ENCODE measurements at regions not wholly inside any gene's neighbourhood (a gene's known extent, or its start where the extent isn't known, plus 50 kb on each side); places are given as distances from the start of the nearest gene placed in this dataset.
"Not testable (repeated sequence)": the region's sequence is repeated elsewhere in the genome, so short reads cannot be mapped to it uniquely, and the experiment has no call there.

DNA sequence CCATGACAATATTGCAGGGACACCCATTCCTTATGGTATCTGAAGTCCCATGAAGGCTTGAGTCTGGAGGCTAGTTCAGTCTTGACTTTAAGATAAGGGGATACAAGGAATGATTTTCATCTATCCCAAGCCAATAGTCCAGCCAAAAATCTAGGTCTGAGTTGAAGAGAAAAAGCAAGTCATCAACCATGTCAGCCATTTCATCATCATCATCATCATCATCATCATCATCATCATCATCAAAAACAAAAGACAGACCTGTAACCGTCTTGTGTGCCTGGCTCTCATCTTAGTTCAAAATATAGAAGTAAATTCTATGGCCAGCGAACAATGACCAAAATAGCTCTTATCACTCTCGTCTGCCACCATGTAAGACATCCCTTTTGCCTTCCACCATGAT, 59.5 kb upstream of the FAM90A26 start:
- DNase-seq (ENCODE audit: low read depth in 2 of 2) = not testable (repeated sequence)

DNA sequence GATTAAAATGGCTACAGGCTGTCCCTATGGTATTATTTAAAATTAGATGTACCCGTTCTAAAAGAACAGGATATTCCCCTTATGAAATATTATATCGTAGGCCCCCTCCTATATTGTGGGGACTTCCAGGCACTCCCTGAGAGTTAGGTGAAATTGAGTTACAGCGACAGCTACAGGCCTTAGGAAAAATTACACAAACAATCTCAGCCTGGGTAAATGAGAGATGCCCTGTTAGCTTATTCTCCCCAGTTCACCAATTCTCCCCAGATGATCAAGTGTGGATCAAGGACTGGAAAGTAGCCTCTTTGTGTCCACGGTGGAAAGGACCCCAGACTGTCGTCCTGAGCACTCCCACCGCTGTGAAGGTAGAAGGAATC, 67.1 kb upstream of the FAM90A26 start:
- DNase-seq (ENCODE audit: low read depth in 2 of 2) = not testable (repeated sequence)

DNA sequence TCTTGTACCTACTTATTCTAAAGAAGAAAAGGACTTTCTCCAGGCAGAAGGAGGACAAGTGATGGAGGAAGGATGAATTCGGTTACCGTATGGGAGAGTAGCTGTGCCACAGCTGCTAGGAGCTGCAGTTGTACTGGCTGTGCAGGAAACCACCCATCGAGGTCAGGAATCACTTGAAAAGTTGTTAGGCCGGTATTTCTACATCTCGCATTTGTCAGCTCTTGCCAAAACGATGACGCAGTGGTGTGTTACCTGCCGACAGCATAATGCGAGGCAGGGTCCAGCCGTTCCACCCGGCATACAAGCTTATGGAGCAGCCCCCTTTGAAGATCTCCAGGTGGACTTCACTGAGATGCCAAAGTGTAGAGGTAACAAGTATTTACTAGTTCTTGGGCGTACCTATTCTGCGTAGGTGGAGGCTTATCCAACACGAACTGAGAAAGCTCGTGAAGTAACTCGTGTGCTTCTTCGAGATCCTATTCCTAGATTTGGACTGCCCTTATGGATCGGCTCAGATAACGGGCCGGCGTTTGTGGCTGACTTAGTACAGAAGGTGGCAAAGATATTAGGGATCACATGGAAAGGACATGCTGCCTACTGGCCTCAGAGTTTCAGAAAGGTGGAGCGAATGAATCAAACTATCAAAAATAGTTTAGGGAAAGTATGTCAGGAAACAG, 67.6 kb upstream of the FAM90A26 start:
- DNase-seq (ENCODE audit: low read depth in 2 of 2) = not testable (repeated sequence)

DNA sequence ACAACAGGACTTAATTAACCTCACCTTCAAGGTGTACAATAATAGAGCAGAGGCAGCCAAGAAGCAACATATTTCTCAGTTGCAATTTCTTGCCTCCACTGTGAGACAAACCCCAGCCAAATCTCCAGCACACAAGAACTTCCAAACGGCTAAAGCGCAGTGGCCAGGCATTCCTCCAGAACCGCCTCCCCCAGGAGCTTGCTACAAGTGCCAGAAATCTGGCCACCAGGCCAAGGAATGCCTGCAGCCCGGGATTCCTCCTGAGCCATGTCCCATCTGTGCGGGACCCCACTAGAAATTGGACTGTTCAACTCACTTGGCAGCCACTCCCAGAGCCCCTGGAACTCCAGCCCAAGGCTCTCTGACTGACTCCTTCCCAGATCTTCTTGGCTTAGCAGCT, 73.9 kb upstream of the FAM90A26 start:
- not testable (repeated sequence) for DNase-seq (ENCODE audit: low read depth in 2 of 2)

DNA sequence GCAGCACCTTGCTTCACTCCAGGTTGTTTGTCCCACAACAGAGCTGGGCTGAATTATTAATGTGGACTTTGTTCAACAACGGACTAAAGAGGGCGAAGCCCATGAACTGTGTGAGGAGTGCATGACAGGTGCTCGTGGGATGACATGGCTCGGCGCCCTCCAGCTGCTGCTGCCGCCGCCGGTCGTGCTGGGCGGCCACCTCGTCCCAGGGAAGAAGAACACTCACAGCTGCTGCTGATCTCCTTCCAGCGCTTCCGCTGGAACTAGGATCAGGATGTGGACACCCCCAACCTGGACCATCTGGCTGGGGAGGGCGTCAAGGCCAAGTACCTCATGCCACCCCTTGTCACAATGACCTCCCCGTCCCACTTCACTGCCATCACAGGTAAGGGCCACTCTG, 91.4 kb upstream of the FAM90A26 start:
- not testable (repeated sequence) for DNase-seq (ENCODE audit: low read depth in 2 of 2)

DNA sequence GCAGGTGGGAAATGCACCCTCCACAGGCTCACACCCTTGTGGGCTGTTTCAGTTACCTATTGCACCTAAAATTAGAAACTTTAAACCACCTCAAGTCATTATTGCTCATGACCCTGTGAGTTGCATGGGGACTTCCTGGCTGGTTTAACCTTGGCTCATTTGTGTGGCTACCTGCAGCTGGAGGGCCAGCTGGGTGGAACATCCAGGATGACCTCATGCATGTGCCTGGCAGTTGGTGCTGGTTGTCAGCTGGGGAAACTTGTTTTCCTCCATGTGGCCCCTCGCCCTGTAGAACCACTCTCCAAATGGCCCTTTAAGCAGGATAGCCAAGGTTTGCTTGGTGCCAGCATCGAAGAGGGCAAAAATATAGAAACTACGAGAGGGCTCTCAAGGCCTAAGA, 93.2 kb upstream of the FAM90A26 start:
- not testable (repeated sequence) for DNase-seq (ENCODE audit: low read depth in 2 of 2)

DNA sequence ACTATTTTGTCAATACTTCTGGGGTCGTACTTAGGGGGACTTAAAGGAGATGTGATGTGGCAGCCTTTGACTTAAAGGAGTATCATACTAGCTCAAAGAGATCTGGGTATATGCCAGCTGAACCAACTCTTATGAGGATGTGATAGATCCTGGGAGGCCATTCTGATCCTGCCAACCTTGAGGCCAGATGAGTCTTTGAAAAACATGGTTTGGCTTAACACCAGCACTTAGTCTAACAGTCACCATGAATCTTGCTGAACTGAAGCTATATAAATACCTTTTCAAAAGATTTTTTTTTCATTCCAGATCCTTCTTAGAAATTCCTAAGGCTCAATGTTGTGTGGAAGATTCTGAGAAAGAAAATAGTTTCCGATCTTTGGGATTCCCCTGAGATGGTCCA, 93.7 kb upstream of the FAM90A26 start:
- DNase-seq (ENCODE audit: low read depth in 2 of 2) = not testable (repeated sequence)

DNA sequence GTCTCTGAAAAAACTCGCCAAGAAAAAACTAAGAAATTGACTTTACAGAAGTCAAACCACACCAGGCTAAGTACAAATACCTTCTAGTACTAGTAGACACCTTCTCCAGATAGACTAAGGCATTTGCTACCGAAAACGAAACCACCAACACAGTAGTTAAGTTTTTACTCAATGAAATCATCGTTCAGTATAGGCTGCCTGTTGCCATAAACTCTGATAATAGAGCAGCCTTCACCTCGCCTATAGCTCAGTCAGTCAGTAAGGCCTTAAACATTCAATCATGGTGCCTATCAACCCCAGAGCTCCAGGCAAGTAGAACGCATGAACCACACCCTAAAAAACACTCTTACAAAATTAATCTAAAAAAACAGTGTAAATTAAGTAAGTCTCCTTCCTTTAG, 96.8 kb upstream of the FAM90A26 start:
- DNase-seq (ENCODE audit: low read depth in 2 of 2) = not testable (repeated sequence)

DNA sequence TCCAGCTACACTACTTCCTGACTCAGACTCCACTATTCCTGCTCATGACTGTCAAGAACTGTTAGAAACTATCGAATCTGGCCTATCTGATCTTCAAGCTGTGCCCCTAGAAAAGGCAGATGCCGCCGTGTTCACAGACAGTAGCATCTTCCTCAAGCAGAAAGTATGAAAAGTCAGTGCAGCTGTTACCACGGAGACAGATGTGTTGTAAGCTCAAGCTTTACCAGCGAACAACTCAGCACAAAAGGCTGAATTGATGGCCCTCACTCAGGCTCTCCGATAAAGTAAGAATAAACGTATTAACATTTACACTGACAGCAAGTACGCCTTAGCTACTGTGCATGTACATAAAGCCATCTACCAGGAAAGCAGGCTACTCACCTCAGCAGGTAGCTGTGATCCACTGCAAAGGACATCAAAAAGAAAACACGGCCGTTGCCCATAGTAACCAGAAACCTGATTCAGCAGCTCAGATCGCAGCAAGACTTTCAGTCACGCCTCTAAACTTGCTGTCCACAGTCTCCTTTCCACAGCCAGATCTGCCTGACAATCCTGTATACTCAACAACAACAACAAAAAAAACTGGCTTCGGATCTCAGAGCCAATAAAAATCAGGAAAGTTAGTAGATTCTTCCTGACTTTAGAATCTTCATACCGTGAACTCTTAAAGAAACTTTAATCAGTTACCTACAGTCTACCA, 97.5 kb upstream of the FAM90A26 start:
- not testable (repeated sequence) for DNase-seq (ENCODE audit: low read depth in 2 of 2)

DNA sequence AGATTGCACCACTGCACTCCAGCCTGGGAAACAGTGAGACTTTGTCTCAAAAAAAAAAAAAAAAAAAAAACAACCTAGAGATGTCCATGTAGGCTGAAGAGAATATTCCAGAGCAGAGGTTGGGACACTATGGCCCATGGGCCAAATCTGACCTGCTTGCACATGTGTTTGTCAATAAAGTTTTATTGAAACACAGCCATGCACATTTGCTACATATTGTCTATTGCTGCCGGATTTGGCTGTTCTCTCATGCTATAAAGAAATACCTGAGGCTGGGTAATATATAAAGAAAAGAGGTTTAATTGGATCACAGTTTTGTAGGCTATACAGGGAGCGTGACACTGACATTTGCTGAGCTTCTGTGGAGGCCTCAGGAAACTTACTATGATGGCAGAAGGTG, 102.3 kb upstream of the FAM90A26 start:
- DNase-seq (ENCODE audit: low read depth in 2 of 2) = not testable (repeated sequence)

DNA sequence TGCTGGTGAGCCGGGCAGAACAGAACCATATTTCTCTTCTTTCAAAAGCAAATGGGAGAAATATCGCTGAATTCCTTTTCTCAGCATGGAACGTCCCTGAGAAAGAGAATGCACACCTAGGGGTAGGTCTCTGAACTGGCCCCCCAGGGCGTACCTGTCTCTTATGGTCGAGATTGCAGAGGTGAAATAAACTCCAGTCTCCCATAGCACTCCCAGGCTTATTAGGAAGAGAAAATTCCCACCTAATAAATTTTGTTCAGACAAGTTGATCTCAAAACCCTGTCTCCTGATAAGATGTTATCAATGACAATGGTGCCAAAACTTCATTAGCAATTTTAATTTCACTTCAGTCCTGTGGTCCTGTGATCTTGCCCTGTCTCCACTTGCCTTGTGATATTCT, 106.6 kb upstream of the FAM90A26 start:
- not testable (repeated sequence) for DNase-seq (ENCODE audit: low read depth in 2 of 2)

DNA sequence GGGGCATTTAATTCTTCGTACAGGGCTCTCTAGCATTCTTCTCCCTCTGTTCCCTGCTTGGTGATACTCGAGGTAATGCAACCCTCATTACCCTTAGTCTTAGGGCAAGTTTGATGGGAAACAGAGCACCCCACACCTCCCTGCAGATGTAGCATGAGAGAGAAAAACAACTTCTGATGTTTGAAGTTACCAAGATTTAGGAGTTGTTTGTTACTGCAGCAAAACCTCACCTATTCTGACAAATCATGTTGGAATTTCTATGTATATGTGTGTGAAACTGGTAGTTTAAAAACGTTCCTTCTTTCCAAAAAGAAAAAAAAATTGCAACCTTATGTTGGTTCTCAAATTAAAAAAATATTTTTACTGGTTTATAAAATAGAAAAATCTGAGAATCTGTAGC, 145.3 kb upstream of the FAM90A26 start:
- DNase-seq (ENCODE audit: low read depth in 2 of 2) = not testable (repeated sequence)

DNA sequence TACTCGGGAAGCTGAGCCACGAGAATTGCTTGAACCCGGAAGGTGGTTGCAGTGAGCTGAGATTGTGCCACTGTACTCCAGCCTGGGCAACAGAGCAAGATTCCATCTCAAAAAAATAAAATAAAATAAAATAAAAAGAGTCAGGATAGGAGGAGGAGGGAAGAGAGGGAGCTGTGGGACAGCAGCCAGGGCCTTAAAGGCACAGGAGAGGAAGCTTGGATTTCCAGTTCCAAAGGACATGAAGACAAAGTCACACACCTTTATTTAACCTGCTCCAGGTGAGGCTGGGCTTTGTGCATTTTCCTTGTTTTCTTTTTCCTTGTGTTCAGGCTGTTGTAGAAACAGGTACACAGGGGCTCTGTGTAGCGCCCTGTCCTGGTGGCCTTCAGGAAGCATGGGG, 138.2 kb upstream of the HMX1 start:
- not testable (repeated sequence) for DNase-seq (ENCODE audit: low read depth in 2 of 2)

DNA sequence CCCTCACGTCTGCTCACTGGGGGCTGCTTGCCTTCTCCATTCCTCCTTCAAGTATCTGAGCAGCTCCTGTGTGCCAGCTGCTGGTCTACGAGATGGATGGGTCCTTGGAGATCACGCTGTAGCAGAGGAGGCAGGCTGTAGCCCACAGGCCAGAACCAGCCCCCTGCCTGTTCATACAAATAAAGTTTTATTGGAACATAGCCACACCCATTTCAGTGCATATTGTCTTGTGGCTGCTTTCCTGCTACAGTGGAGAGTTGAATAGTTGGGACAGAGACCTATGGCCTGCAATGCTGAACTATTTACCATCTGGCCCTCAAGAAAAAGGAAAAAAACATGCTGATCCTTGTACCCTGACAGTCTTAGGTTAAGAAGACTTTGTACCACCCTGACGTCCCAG, 136.8 kb upstream of the HMX1 start:
- not testable (repeated sequence) for DNase-seq (ENCODE audit: low read depth in 2 of 2)

DNA sequence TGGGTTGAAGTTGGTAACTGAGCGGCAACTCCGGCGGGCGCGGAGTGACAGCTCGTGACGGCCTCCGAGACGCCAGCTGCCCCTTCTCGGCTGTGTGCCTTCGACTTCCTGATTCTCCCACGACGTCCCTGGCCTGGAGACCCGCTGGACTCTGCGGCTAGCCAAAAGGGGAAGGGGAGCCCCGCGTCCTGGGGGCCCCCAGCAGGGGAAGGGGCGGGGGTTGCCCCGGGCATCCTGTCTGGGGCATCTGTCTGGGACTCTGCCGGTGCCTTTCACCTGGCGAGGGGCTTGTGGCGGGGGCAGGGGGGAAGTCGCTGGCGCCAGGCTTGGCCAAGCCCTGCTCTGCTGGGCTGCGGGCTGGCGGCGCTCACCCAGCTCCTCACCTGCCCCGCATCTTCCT, 129.5 kb upstream of the HMX1 start:
- not testable (repeated sequence) for DNase-seq (ENCODE audit: low read depth in 2 of 2)

DNA sequence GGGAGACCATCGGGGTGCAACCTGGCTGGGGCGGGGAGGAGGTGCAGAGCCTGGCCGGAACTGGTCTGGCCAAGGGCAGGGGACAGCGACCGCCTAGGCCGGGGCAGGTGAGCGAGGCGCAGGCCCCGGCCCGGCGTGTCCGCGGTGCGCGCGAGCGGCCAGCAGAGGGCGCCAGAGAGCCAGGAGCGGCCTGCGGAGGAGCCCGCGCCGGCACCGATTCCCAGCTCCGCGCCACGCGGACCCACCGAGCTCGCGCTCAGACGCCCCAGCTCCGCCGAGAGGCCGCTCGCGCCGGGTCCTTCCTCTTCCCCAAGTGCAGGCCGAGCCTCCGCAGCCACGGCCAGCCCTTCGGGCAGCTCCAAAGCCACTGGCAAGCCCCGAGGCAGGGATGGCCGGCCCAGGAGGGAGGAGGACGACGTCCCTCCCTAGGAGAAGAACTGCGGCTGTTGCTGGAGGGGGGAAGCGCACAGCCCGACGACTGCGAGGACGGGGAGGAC, 128.9 kb upstream of the HMX1 start:
- DNase-seq (ENCODE audit: low read depth in 2 of 2) = peak; percentile 22 to 45

DNA sequence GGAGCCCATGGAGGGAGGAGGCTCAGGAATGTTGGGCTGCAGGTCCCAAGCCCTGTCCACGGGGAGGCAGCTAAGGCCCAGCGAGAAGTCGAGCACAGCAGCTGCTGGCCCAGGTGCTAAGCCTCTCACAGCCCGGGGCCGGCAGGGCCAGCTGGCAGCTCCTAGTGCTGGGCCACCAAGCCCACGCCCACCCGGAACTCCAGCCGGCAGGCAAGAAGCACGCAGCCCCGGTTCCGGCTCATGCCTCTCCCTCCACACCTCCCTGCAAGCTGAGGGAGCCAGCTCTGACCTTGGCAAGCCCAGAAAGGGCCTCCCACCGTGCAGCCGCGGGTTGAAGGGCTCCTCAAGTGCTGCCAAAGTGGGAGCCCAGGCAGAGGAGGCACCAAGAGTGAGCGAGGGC, 121.3 kb upstream of the HMX1 start:
- not testable (repeated sequence) for DNase-seq (ENCODE audit: low read depth in 2 of 2)

DNA sequence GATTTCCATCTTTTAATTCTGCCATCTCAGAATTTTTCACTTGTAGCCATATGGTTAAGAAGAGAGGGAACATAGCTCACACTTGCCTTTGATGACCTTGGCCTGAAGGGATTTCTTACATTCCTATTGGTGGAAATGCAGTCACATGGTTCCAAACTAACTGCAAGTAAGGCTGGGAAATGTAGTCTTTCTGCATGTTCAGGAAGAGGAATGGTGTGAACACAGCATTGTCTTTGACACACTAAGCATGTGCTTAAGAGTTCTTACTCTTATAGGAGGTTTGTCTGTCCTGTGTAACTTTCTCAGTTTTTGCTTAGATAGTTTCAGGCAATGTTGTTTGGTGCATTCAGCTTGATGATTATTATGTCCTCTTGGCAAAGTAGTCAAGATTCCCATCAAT, 119.8 kb upstream of the HMX1 start:
- DNase-seq (ENCODE audit: low read depth in 2 of 2) = not testable (repeated sequence)

DNA sequence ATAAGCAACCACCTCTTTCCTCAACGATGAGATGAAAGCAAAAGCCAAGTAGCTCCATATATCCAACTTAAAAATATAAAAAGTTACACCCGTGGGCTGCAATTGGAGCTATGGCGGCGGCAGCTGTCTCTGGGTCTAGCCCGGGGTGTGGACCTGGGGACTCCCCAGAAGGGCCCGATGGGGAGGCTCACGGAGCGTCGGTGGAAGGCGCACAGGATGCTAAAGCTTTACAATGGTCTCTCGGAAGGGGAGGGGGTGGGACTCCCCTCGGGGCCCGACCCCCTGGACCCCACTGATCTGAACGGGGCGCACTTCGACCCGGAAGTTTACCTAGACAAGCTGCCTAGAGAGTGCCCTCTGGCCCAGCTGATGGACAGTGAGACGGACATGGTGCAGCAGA, 118.7 kb upstream of the HMX1 start:
- not testable (repeated sequence) for DNase-seq (ENCODE audit: low read depth in 2 of 2)

DNA sequence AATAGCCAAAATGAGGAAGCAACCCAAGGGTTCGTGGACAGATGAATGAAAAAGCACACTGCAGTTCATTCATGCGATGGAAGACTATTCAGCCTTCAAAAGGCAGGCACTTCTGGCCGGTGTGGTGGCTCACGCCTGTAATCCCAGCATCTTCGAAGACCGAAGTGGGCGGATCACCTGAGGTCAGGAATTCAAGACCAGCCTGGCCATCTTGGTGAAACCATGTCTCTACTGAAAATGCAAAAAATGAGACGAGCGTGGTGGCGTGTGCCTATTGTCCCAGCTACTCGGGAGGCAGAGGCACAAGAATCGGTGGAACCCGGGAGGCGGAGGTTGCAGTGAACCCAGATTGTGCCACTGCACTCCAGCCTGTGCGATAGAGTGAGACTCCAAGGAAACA, 114.1 kb upstream of the HMX1 start:
- not testable (repeated sequence) for DNase-seq (ENCODE audit: low read depth in 2 of 2)

DNA sequence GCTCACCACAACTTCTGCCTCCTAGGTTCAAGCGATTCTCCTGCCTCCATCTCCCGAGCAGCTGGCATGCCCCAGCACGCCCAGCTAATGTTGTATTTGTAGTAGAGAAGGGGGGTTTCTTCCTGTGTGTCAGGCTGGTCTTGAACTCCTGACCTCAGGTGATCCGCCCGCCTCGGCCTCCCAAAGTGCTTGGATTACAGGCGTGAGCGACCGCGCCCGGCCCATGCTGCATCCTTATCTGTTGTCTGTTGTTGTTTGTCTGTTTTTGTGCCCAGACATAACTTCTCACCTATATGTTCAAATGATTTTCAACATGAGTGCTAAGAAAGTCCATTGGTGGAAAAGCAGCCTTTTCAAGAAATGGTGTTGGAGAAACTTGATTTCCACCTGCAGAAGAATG, 113.0 kb upstream of the HMX1 start:
- not testable (repeated sequence) for DNase-seq (ENCODE audit: low read depth in 2 of 2)

DNA sequence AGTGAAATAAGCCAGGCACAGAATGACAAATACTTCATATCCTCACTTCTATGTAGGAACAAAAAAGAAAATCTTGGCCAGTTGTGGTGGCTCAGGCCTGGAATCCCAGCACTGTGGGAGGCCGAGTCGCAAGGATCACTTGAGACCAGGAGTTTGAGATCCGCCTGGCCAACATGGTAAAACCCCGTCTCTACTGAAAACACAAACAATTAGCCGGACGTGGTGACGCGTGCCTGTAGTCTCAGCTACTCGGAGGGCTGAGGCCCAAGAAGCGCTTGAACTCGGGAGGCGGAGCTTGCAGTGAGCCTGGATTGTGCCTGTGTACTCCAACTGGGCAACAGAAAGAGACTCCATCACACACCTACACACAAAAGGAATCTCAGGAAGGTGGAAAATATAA, 112.3 kb upstream of the HMX1 start:
- not testable (repeated sequence) for DNase-seq (ENCODE audit: low read depth in 2 of 2)

DNA sequence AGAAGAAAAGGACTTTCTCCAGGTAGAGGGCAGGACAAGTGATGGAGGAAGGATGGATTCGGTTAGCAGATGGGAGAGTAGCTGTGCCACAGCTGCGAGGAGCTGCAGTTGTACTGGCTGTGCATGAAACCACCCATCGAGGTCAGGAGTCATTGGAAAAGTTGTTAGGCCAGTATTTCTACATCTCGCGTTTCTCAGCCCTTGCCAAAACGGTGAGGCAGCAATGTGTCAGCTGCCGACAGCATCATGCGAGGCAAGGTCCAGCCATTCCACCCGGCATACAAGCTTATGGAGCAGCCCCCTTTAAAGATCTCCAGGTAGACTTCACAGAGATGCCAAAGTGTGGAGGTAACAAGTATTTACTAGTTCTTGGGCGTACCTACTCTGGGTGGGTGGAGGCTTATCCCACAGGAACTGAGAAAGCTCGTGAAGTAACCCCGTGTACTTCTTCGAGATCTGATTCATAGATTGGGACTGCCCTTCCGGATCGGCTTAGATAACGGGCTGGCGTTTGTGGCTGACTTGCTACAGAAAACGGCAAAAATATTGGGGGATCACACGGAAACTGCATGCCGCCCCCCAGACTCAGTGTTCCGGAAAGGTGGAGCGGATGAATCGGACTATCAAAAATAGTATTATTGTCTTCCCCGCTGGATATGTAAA, 105.0 kb upstream of the HMX1 start:
- DNase-seq (ENCODE audit: low read depth in 2 of 2) = not testable (repeated sequence)

All from stimulated activated CD4-positive, alpha-beta T cell treated with anti-CD3 and anti-CD28 coated beads, Interleukin-4, amount 100 ng/mL, for 48 hours (primary cell).